NK-92 (cell line): ENCODE measurements at regions not wholly inside any gene's neighbourhood (a gene's known extent, or its start where the extent isn't known, plus 50 kb on each side); places are given as distances from the start of the nearest gene placed in this dataset.
"Not testable (repeated sequence)": the region's sequence is repeated elsewhere in the genome, so short reads cannot be mapped to it uniquely, and the experiment has no call there.

Source experiments
- DNase-seq: peaks from one replicate; lab custom pipeline; 2025; ENCODE audit not compliant: unreplicated experiment; lab: John Stamatoyannopoulos, UW

DNA sequence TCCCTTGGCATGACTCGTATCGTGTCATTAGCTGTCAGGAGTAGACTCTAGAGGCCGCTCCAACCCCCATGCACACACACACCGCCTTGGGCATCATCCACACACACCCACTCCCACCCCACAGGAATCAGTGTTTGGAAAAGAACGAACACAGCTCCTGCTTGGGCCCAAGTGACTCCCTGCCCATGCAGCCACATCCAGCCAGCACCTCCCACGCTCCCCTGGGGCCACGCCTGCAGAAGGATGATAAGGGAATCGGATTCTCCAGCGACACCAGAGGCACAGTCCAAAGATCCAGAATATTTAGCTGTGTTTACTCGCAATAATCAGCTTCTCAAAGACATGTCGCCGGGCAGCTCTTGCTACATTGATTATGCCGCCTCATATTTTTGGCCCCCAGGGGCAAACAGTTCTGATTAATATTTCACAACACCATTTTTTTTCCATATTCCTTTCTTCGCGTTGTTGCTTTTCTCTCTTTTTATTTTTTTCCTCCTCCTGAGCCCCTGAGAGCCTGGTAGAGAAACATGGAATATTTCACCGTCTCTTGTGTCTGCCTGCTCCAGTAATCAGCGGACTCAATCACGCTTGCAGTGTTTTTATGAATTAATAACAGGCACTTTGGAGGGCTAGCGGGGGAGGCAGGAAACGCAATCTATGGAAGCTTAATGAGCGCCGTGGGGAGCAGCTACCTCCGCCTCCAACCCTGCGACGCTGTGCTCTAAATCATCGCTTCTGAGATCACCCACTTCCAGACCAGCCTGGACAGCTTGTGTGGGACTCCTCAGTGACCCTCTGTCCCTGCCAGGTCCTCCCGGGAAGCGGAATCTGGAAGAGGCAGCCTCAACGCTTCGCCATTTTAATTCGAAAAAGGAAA, 221.4 kb downstream of the TLE3 start:
- DNase-seq = no peak

GRCh38 chr15:69879963-69880362, 217.8 kb downstream of the TLE3 start:
- not testable (repeated sequence) for DNase-seq

GRCh38 chr15:69880571-69881301, 217.0 kb downstream of the TLE3 start:
- no peak for DNase-seq

DNA sequence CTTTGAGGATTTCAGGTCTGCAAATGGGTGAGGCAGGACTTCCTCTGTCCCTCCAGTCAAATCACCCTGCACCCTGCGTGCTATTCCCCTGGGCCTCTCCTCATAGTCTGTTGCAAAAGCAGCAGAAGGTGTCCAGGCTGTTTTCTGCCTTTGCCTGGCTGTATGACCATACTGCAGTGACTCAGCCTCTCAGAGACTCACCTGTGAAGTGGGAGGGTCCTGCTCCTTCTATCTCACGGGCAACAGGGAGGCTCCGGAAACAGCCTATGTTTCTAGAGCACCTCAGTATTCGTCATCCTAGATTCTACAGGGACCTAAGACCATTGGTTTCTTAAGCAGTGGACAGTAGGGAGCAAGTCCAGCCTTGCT, 216.4 kb downstream of the TLE3 start:
- no peak for DNase-seq

DNA sequence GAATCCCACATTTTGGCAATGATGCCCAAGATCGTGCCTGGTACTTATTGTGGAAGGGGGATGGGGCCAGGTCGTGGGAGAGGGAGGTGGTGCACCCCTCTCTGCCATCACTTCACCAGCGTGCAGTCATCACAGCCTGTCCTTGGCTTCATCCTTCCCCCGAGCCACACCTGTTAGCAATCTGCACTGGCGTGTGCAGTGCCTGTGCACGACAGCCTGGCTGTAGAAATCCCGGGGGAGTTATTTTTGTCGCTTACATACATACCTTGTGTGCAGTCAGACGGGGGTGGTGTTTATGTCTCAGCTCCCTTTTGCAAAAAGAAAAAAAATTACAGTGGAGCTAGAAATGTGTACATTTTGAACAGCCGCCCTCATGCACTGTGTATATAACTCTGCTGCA, 216.0 kb downstream of the TLE3 start:
- no peak for DNase-seq

DNA sequence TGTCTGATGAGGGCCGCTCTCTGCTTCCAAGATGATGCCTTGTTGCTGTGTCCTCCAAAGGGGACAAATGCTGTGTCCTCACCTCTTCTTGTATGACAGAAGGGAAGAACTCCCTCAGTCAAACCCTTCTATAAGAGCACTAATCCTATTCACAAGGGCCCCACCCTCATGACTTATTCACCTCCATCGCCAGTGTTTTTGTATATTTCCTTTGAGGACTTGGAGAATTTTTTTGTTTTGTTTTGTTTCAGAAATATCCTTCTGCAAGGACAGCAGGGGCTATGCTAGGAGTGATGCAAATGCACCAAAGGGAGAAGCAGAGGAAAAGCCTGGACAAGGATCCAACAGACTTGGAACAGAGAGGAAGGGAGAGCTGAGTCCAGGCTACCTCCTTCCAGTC, 214.4 kb downstream of the TLE3 start:
- no peak for DNase-seq

GRCh38 chr15:69885173-69885955, 212.4 kb downstream of the TLE3 start:
- no peak for DNase-seq

DNA sequence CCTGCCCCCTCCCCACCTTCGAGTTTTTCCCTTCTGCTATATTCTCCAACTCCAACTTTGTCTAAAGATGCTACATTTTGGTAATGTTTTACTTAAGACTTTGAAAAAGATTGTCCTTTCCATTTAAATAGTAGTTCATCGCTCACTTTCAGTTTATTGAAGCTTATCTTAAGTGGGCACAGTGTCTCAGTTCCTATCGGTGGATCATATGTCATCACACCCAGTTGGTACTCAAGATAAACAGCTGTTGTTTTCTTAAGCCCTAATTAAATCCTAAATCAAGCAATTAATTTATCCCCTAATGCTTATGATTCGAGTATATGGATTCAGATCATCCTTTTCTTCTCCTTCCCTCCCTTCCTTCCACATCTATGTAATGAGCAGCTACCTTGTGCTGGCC, 210.7 kb downstream of the TLE3 start:
- no peak for DNase-seq

DNA sequence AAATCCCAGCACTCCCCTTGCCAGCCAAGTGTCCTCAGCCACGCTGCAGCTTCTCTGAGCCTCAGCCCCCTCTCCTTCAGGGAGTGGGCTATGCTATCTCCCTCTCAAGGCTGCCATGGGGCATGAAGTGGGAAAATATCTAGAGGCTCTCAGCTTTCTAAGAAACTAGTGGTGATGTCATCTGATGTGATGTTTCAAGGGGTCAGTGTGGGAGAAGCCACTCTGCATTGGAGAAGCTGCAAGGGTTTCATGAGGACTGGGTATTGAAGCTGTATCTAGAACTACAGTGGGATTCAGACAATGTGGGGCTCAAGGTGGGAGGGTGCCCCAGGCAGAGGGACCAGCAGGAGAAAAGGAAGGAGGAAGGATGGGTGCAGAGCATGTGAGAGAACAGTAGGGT, 210.2 kb downstream of the TLE3 start:
- no peak for DNase-seq

DNA sequence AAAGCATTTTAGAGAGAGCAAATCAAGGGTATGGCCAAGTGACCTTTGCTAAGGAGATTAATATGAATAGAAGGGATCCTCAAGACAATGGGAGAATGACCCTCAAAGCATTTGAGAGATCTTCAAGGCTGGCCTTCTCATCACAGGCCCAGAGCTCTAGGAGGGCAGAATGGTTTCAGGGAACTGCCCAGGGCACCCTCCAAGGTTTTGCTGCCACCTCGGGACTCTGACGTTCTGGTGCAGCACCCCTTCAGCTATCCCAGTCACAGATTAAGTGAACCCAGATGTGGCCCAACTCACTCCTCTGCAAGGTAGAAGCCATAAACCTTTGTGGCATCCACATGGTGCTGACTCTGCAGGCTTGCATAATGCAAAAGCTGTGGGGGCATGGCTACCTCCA, 209.3 kb downstream of the TLE3 start:
- no peak for DNase-seq

GRCh38 chr15:69891070-69891536, 206.6 kb downstream of the TLE3 start:
- DNase-seq = no peak

DNA sequence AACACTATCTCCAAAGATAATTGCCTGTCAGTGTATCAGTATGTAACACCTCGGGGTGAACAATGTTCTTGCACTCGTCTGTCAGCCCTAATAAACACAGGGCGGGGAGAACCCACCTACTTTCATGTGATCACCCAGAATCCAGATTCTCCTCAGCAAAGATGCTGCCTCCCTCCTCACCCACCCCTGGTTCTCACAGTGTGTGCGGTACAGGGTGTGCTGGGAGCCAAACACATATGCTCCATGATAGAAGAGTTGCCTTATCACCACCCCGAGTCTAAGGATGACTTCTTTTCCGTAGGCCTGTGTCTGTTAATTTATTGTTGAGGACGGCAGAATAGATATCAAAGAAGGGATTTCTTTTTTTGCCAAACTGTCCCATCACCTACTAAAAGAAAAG, 206.1 kb downstream of the TLE3 start:
- DNase-seq = no peak

- DNase-seq = no peak
These were observed 205.4 kb downstream of the TLE3 start for GRCh38 chr15:69892351-69892750.

- DNase-seq = no peak
These were observed 204.6 kb downstream of the TLE3 start for GRCh38 chr15:69893086-69893485.

DNA sequence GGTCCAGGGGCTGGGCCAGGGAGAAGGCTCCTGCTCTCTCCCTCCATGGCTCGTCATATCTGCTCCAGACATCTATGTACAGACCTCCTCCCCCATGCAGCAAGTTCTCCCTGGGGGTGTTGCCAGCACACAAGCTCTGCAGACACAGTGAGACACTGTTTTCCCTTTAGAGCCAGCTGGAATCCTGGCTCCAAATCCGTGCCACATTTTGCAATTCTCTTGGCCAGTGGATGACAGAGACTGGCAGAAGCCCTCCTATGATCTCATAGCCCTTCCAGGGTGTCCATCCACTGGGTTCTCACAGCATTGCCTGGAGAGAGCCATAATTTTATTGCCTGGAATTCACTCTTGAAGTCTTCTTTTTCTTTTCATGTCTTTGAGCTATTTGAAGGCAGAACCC, 203.9 kb downstream of the TLE3 start:
- no peak for DNase-seq

- DNase-seq = no peak
These were observed 202.5 kb downstream of the TLE3 start for GRCh38 chr15:69895202-69895601.

DNA sequence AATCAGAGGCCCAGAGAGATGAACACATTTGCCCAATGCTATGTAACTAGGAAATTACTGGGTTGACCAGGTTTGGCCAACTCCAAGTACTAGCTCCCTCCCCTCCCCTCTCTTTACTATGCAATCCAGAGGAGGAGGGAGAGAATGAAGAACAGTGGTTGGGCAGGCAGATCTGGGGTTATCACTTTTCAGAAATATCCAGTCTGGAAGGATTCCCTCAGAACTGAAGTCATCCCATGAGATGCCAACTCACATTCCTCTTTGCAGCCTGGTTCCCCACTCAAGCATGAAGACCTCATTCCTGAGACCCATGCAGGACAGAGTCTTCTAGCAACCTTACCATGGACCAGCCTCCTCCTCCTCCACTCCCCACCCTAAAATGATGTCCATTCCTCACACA, 201.1 kb downstream of the TLE3 start:
- no peak for DNase-seq

GRCh38 chr15:69897061-69897460, 200.7 kb downstream of the TLE3 start:
- DNase-seq = no peak

DNA sequence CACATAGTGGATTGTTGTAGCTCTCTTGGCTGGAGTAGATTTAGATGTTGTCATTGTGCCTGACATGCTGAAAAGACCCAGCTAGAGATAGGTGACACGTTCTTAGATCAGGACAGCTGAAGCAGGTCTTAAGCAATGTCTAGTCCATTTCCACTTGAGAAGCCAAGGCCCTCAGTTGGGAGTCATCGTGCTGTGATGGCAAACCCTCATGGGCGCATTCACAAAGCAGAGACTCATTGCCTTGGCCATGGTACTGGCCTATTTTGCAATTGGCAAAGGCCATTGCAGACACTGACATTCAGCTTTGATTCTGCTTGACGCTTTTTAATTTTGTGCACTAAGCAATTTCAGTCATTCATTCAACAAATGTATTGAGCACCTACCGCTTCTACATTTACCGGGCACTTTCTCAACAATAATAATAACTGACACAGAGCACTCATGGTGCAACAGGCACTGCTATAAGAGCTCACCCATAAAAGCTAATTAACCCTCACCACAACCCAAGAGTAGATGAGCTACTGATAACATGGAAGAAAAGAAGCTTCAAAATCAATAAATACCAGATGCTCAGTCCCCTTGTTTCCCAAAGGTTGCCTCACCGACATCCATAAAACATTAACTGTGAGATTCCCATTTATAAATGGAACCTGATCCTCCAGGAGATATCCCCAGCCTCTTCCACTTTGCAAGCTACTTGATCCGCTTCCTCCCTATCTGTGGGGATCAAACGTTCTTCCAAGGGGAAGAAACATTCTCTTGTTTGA, 200.1 kb downstream of the TLE3 start:
- no peak for DNase-seq

DNA sequence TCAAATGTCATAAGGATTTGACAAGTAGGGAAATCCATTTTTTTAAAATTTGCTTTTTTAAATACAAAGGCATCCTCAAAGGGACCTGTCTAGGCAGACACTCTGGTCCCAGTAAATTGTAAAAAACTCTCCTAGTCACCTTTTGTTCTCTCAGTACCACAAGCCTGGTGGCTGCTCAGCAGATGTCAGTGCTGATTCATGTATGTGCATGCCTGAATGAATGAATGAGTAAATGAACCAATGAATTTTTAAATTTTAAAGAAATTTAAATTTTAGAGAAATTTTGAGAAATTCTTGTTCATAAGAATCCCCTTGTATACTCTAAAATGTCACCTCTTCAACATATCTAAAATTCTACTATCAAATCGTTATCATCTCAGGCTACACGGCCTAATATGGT, 199.5 kb downstream of the TLE3 start:
- DNase-seq = no peak
